ENCODE measurements at regions not wholly inside any gene's neighbourhood (a gene's known extent, or its start where the extent isn't known, plus 50 kb on each side); places are given as distances from the start of the nearest gene placed in this dataset.

GRCh38 chr5:73994963-73995362 is 369.0 kb downstream of the ARHGEF28 start:
- Histone ChIP-seq H3K4me2 (ENCODE audit: low read length) (no peak overlapping the region), H4K20me1 (ENCODE audit: insufficient read depth) (no peaks in the 10 kb centered on the region), H3K4me3 (ENCODE audit: low read length) (no peak overlapping the region), H3K9me3 (ENCODE audit: low read length) (no peaks in the 10 kb centered on the region), H3K79me2 (replicated peaks; ENCODE audit: insufficient read depth, low read length) (no peaks in the 10 kb centered on the region), H3K9ac (ENCODE audit: low read length) (no peak overlapping the region), H3K36me3 (ENCODE audit: insufficient read depth, low read length) (no peaks in the 10 kb centered on the region), H3F3A (ENCODE audit: insufficient read depth, low read length, poor library complexity, severe bottlenecking) (no peaks in the 10 kb centered on the region), H2AFZ (ENCODE audit: low read depth, low read length) (no peak overlapping the region), H3K27ac (ENCODE audit: low read length) (no peak overlapping the region), H3K27me3 (ENCODE audit: insufficient read depth, low read depth, low read length) (no peaks in the 10 kb centered on the region), H3K9me2 (ENCODE audit: insufficient read depth, low read length) (no peaks in the 10 kb centered on the region)
- TF ChIP-seq MXI1 (conservative IDR thresholded peaks at IDR 0.05; ENCODE audit: poor library complexity, severe bottlenecking) (no peak), POLR2AphosphoS5 (IDR thresholded peaks at IDR 0.05) (no peak), CTCF (IDR thresholded peaks at IDR 0.05; ENCODE audit: poor library complexity, severe bottlenecking) (no peak)
- TF ChIP-seq, protein P1, sequence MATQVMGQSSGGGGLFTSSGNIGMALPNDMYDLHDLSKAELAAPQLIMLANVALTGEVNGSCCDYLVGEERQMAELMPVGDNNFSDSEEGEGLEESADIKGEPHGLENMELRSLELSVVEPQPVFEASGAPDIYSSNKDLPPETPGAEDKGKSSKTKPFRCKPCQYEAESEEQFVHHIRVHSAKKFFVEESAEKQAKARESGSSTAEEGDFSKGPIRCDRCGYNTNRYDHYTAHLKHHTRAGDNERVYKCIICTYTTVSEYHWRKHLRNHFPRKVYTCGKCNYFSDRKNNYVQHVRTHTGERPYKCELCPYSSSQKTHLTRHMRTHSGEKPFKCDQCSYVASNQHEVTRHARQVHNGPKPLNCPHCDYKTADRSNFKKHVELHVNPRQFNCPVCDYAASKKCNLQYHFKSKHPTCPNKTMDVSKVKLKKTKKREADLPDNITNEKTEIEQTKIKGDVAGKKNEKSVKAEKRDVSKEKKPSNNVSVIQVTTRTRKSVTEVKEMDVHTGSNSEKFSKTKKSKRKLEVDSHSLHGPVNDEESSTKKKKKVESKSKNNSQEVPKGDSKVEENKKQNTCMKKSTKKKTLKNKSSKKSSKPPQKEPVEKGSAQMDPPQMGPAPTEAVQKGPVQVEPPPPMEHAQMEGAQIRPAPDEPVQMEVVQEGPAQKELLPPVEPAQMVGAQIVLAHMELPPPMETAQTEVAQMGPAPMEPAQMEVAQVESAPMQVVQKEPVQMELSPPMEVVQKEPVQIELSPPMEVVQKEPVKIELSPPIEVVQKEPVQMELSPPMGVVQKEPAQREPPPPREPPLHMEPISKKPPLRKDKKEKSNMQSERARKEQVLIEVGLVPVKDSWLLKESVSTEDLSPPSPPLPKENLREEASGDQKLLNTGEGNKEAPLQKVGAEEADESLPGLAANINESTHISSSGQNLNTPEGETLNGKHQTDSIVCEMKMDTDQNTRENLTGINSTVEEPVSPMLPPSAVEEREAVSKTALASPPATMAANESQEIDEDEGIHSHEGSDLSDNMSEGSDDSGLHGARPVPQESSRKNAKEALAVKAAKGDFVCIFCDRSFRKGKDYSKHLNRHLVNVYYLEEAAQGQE (IDR thresholded peaks at IDR 0.05; ENCODE audit: borderline replicate concordance), result no peak

Small RNA genes in the stretch of these regions (small RNA-seq; reads per million reads assigned to genes)
- gene RN7SL814P, result 0 reads per million in 3 experiments
